ENCODE measurements at regions not wholly inside any gene's neighbourhood (a gene's known extent, or its start where the extent isn't known, plus 50 kb on each side); places are given as distances from the start of the nearest gene placed in this dataset.

GRCh38 chr18:69216321-69216720, 184.4 kb upstream of the DOK6 start:
- no peak for DNase-seq (ENCODE audit: low spot score)

- DNase-seq (ENCODE audit: low spot score) = no peak
These were observed 183.3 kb upstream of the DOK6 start for GRCh38 chr18:69217196-69218000.

DNA sequence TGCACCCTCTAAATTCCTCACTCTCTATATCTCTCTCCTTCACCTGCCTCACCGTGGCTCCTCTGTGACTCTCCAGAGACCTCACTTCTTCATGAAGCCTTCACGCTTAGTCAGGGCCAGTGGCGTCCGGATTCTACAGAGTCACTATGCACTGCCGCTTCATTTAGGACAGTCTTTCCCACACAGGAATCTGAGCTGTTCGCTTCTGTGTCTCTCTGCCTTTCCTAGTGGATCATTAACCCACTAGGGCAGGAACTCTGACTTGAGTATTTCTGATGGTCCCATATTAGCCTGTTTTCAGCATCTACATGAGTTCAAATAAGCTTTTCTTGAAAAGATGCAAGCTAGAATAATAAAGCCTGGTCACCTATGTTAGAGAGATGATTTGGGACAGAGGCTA, 180.2 kb upstream of the DOK6 start:
- no peak for DNase-seq (ENCODE audit: low spot score)

DNA sequence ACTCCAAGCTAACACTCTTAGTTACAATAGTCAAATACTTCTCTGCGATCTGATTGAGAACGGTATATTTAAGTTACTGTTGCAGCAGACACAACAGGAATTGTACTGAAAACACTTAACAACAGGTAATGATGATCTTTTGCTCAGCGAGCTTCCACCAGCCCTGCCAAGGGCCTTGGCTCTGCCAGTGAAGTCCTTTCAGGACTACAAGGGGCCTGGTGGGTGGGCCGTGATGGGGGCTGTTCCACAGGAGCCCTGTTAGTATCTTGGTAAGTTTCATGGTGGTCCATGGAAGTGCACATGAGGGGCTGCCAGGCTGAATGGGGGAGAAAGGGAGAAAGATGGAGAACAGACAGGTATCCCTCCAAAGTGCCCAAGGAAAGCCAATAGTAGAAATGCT, 178.6 kb upstream of the DOK6 start:
- no peak for DNase-seq (ENCODE audit: low spot score)

- DNase-seq (ENCODE audit: low spot score) = no peak
These were observed 173.7 kb upstream of the DOK6 start for GRCh38 chr18:69226971-69227370.

GRCh38 chr18:69230204-69230603, 170.5 kb upstream of the DOK6 start:
- DNase-seq (ENCODE audit: low spot score) = no peak

DNA sequence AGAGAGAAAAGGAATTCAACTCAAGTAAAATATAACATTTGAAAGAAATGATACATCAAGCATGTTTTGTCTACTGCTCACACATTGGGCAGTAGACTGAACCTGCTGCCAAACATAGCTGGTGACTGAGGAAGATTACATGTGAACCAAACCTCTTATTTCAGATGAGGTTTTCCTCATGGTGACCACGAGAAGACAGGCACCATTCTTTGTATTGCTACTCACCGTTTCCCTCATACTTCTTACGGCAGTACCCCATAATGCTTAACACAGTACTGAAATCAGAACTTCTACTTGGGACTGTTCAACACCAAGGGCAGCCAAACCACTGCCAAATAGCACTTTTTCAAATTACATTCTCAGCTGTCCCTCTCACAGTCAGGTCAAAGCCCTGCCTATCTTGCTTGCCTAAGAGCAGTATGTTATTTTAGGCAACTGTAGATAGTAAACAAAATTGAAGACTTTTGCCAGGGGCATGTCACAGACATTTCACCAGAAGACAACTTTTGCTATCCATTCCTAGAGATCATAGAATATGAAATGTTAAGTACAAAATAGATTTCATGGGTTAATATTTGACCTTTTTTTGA, 167.1 kb upstream of the DOK6 start:
- peak; percentile 9 for DNase-seq (ENCODE audit: low spot score)

DNA sequence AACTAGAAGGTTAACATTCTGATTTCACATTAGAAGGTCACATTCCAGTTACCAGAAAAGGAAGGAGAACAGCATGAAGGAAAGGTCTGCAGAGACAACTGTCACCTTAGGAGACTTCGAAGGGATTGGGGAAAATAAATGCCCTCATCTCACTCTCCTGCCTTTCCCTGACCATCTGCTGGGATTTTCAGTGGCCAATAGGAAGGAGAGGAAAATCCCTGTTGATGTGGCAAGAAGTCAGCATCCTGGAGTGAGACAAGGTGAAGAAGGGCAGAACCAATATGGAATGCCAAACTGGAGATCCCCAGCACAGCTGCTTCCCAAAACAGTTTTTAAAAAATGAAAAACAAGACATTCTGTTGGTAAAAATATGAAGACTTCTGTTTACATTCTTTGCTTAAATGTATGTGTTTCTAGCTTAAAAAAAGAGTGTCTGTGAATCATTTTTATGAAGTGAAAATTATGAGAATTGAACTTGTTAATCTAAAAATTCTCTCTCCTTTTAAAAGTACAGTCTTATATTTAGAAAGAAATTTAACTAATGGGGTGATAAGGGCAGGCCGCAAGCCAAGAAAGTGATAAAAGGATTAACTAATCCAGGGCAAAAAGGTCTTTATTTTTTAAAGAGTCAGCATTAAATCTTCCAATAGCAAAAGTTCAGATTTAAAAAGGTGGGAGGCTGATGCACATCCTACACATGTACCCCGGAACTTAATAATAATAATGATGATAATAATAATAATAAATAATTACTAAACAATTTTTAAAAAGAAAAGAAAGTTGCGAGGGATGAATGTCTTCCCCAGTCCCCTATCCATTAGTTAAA, 160.6 kb upstream of the DOK6 start:
- DNase-seq (ENCODE audit: low spot score) = no peak

DNA sequence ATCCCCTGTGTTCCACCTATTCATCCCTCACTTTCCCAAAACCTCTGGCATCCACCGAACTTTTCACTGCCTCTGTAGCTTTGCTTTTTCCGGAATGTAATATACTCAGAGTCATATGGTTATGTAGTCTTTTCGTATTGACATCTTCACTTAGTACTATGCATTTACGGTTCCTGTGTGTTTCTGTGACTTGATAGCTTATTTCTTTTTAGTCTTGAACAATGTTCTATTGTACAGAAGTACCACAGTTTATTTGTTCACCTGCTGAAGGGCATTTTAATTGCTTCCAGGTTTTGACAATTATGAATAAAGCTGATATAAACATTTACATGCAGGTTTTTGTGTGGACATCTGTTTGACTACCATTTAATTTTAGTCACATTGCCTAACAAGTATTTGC, 154.7 kb upstream of the DOK6 start:
- no peak for DNase-seq (ENCODE audit: low spot score)

GRCh38 chr18:69250305-69251151, 150.2 kb upstream of the DOK6 start:
- DNase-seq (ENCODE audit: low spot score) = peak; percentile 61

DNA sequence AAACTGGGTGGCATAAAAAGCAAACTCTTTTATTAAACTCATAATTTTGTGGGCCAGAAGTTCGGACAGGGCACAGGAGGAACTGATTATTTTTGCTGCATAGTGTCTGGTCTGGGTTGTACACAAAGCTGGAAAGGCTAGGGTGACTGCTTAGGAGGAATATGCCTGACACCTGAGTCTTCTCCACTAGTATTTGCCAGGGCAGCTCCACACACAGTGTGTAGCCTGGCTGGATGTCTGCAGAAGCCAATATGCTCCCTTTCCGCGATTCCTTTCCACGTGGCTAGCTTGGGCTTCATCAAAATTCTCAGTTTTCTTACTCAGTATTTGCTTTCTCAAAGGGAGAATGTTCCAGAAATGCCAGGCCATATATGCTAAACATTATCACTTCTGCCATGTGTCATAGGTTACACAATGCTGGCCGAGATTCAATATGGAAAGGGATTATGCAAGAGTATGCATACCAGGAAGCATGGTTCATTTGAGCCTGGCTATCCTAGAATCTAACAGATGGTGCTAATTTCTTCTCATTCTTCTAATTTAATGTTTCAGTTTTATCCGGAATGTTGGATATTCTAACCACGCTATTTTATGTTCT, 142.7 kb upstream of the DOK6 start:
- DNase-seq (ENCODE audit: low spot score) = peak; percentile 79

- no peak for DNase-seq (ENCODE audit: low spot score)
These were observed 141.4 kb upstream of the DOK6 start for GRCh38 chr18:69259282-69259681.

DNA sequence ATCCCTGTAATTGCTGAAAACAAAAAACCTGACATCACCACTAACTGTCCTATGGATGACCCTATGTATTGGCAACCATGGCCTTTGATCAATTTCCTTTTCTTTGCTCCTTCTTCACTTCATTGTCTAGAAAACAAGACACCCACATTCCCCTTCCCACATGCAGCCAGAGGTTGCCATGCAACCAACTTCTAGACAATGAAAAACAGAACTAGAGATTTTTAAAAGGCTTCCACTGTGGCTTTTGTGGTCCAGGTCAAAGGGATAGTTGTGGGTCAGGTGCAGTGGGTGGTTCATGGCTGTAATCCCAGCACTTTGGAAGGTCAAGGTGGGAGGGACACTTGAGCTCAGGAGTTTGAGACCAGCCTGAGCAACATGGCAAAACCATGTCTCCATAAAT, 139.3 kb upstream of the DOK6 start:
- DNase-seq (ENCODE audit: low spot score) = no peak

GRCh38 chr18:69265656-69266055, 135.0 kb upstream of the DOK6 start:
- no peak for DNase-seq (ENCODE audit: low spot score)

DNA sequence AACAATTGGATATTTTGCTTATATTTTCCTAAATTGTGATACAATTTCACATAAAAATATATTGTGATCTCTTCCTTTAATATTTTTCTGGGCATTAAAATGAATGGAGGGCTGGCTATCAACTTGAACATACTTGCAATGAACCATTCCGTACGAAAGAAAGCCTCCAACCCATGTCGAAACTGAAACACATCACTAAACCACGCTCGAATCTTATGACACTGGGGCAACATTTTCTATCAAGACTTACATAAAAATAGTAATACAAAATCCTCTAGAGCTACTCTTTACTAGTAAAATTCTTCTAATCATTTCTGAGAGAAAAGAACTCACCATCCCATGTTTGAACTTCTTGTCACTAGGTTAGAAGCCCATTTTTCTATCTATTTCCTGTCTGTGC, 132.8 kb upstream of the DOK6 start:
- DNase-seq (ENCODE audit: low spot score) = no peak

GRCh38 chr18:69282371-69282770, 118.3 kb upstream of the DOK6 start:
- DNase-seq (ENCODE audit: low spot score) = no peak

DNA sequence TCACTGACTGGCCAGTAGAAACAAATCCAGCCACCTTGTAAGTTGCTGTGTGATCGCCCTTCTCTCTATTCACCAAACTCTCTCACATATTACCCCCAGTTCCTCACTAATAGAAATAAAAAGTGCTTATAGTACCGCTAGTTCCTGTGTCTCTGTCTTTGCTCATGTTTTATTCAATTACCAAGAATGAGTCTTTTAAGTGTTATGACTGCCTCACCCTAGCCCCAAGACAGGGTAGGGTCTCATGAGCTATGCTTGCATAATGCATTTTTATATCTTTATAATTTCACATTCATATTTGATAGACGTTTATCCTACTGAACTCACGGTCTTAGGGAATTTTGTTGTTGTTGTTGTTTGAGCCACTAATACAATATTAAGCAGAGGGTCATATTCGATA, 109.6 kb upstream of the DOK6 start:
- DNase-seq (ENCODE audit: low spot score) = no peak

DNA sequence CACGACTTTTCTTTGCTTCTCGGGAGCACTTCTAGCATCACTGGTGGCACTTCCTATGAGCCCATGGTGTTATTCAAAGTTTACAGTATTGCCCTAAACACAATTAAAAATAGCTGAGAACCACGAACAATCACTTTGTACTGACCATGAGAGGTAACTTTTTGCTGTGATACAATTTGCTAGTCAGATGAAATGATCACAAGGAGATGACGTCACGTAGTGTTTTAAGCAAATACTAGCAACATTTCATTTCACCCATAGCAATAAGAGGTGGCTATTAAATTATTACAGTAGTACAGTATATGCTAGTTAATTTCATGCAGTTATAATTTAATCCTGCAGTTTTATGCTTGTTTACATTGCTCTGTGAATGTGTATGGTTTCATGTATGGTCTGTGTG, 108.9 kb upstream of the DOK6 start:
- DNase-seq (ENCODE audit: low spot score) = no peak

GRCh38 chr18:69300185-69300584, 100.5 kb upstream of the DOK6 start:
- DNase-seq (ENCODE audit: low spot score) = no peak

- no peak for DNase-seq (ENCODE audit: low spot score)
These were observed 92.1 kb upstream of the DOK6 start for GRCh38 chr18:69308619-69309018.

GRCh38 chr18:69326094-69326493, 74.6 kb upstream of the DOK6 start:
- no peak for DNase-seq (ENCODE audit: low spot score)

DNA sequence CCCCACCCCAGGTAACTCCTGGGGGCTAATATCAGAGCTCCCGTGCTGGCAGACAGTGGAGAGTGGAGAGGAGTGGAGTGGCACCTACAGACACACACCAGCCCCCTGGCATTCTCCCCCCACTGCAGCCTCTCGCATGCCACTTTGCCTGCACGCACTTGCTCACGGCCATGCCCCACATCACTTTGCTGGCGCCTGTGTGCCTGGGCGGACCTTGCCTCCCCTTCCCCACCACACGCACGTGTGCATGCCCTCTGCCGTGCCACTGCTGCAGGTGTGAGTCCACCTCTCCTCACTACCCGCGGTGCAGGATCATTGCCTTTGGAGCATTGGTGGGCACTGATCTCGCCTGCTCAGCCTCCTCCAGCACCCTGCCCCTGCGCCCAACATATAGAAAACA, 72.6 kb upstream of the DOK6 start:
- no peak for DNase-seq (ENCODE audit: low spot score)
